HG02571 (cell line): ENCODE measurements at regions not wholly inside any gene's neighbourhood (a gene's known extent, or its start where the extent isn't known, plus 50 kb on each side); places are given as distances from the start of the nearest gene placed in this dataset.
A peak's percentile ranks its signal among the peaks of the same experiment; 100 is the strongest.

ENCODE experiments used
- ATAC-seq: cut with Tn5 transposase; IDR thresholded peaks from one replicate; pipeline ENCODE4 v1.9.1; 2021; ENCODE audit warnings: mild to moderate bottlenecking, moderate library complexity; ENCODE audit not compliant: unreplicated experiment

DNA sequence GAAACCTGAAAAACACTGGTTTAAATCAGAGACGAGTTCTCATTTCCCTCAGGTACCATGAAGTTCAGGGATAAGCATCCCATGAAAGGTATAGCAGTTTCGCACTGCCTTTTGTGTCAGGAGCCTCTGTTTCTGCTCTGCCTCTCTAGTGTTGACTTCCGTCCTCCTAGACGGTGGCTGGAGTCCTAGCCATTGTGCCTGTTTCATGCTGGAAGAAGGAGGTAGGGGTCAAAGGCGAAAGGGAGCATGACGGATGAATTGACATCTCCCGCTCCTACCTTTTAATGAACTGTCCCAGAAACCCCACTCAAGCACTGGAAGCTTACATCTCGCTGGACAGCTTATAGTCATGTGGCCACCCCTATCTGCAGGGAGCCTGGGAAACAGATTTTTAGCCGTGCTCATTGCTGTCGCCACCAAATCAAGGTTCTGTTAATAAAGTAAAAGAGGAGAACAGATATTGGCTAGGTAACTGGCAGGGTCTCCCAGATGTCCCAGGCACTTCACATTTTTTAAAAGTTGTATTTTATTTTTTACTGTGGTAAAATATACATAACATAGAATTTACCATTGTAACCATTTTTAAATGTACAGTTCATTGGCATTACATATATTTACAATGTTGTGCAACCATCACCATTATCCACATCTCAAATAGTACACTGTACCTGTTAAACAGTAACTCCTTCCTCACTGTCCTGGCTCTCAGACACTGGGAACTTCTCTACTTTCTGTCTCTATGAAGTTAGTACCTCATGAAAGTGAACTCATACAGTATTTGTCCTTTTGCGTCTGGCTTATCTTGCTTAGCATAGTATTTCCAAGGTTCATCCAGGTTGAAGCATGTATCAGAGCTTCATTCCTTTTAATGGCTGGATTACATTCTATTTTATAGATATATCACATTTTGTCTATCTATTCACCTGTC is 55.0 kb upstream of the CTLA4 start:
- no peak for ATAC-seq

GRCh38 chr2:203813684-203814083 is 53.9 kb upstream of the CTLA4 start:
- ATAC-seq, result no peak

DNA sequence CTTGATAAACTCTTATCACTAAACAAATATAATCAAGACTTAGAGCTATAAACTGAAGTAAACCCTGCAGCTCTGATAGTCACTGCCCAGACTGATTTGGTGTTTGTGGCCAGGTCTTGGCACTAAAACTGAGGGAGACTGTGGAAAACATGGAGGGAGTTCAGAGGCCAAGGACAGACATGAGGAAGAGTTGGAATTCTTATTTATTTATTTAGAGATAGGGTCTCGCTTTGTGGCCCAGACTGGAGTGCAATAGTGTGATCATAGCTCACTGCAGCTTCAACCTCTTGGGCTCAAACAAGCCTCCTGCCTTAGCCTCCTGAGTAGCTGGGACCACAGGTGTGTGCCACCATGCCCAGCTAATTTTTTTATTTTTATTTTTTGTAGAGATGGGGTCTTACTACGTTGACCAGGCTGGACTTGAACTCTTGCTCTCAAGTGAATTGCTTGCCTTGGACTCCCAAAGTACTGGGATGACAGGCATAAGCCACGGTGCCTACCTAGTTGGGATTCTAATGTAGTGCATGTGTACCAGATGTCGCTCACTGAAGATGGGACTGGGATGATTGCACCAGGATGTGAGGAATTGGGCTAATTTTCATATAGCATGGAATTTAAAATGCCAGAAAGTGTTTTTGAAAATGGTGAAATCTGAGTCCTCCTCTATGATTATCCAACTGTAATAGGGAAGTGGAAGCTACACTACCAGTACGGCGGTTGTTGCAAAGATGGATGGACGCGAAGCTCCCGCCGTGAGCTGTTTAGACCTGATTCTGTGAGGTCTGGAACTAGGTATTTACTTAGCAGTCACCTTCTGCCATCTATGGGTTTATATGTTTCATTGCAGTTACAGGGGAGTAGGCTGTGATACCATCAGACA is 52.7 kb upstream of the CTLA4 start:
- peak; percentile 74 for ATAC-seq

- no peak for ATAC-seq
Measured at GRCh38 chr2:203815541-203815898, 52.1 kb upstream of the CTLA4 start.

DNA sequence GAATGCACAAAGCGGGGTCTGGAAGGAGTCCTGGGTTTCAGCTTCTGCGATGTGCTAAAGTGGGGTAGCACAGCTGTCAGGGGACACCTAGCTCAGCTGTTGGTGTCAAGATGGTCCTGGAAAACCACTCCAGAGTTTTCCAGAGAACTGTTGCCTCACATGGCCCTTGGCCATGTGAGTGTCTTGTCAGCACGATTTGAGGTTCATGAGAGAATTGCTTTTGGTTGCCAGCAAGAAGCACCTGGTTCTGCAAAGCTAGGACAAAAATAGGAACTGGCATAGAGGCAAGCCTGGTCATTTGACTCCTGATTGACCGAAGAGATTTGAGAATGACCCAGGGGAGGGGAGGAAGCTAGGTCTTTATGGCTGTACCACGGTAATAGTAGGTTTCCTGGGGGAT is 50.4 kb upstream of the CTLA4 start:
- ATAC-seq, result no peak
